HCT116 (cell line): ENCODE measurements at regions not wholly inside any gene's neighbourhood (a gene's known extent, or its start where the extent isn't known, plus 50 kb on each side); places are given as distances from the start of the nearest gene placed in this dataset.

Experiments
- CTCF ChIP-seq, 3 experiments: fragments of 200-600 bp in 1 of 3; sonication (generic) in 1 of 3; IDR thresholded peaks in 2 of 3; conservative IDR thresholded peaks in 1 of 3; 2 replicates each; pipeline ENCODE4 v1.5.1; 2012 to 2017; ENCODE audit warnings: low read depth in 2 of 3, low read length in 2 of 3, antibody characterized with exemption in 1 of 3, borderline replicate concordance in 1 of 3, control low read depth in 1 of 3, mild to moderate bottlenecking in 1 of 3, mixed read lengths in 1 of 3, mixed run types in 1 of 3, moderate library complexity in 1 of 3; ENCODE audit not compliant: insufficient read depth in 1 of 3
- EZH2 ChIP-seq: fragments of 200-600 bp; sonication (generic); IDR thresholded peaks from 2 replicates; pipeline ENCODE4 v1.6.1; 2017; ENCODE audit warnings: antibody characterized with exemption, mixed run types
- EZH2phosphoT487 ChIP-seq: fragments of 200-600 bp; IDR thresholded peaks from 2 replicates; pipeline ENCODE4 v1.6.1; 2018; ENCODE audit warnings: antibody characterized with exemption, borderline replicate concordance
- FOSL1 ChIP-seq: IDR thresholded peaks from 2 replicates; pipeline ENCODE4 v1.6.1; 2012; ENCODE audit warnings: low read depth
- POLR2A ChIP-seq: IDR thresholded peaks from 2 replicates; pipeline ENCODE4 v1.7.0; 2011; ENCODE audit warnings: borderline replicate concordance; ENCODE audit not compliant: insufficient read depth, insufficient read length; ENCODE audit errors: extremely low read depth
- REST ChIP-seq: IDR thresholded peaks from 2 replicates; pipeline ENCODE4 v1.6.1; 2012; ENCODE audit warnings: low read depth
- ZBTB33 ChIP-seq: IDR thresholded peaks from 2 replicates; pipeline ENCODE4 v1.6.1; 2011; ENCODE audit warnings: mild to moderate bottlenecking, low read length, moderate library complexity; ENCODE audit not compliant: insufficient replicate concordance; ENCODE audit errors: extremely low read depth

- TF ChIP-seq CTCF (IDR thresholded peaks at IDR 0.05 in 2 of 3, conservative IDR thresholded peaks at IDR 0.05 in 1 of 3; ENCODE audit: borderline replicate concordance in 1 of 3, insufficient read depth in 1 of 3, low read depth in 2 of 3, low read length in 2 of 3): no peak
- no peak for TF ChIP-seq ZBTB33
- TF ChIP-seq FOSL1: no peak
- TF ChIP-seq EZH2phosphoT487: no peak
- no peak for TF ChIP-seq EZH2
- TF ChIP-seq POLR2A: no peak
- no peak for TF ChIP-seq REST
Measured at GRCh38 chr12:30142301-30142700, 358.6 kb upstream of the TMTC1 start.
